Fibroblast of lung (primary cell): ENCODE measurements at regions not wholly inside any gene's neighbourhood (a gene's known extent, or its start where the extent isn't known, plus 50 kb on each side); places are given as distances from the start of the nearest gene placed in this dataset.

Experiments
- DNase-seq, 2 donors: peaks; one replicate each; pipeline versions ENCODE4 v3.0.0 to v3.0.0-alpha.2; 2010; ENCODE audit warnings: low read depth in 2 of 2
- H2AFZ ChIP-seq: 2 replicates; pipeline ENCODE4 v1.5.1; 2012; ENCODE audit warnings: low read length, control low read depth, inconsistent platforms
- H3K27ac ChIP-seq: 2 replicates; pipeline ENCODE4 v1.5.1; 2011; ENCODE audit warnings: low read length, control low read depth; ENCODE audit not compliant: insufficient read depth
- H3K27me3 ChIP-seq: 2 replicates; pipeline ENCODE4 v1.5.1; 2011; ENCODE audit warnings: mild to moderate bottlenecking, low read length; ENCODE audit not compliant: control insufficient read depth, insufficient read depth
- H3K36me3 ChIP-seq: 2 replicates; pipeline ENCODE4 v1.5.1; 2011; ENCODE audit warnings: low read length; ENCODE audit not compliant: control insufficient read depth, insufficient read depth
- H3K4me1 ChIP-seq: 2 replicates; pipeline ENCODE4 v1.5.1; 2011; ENCODE audit warnings: low read length; ENCODE audit not compliant: control insufficient read depth, insufficient read depth; ENCODE audit errors: extremely low read depth
- H3K4me2 ChIP-seq: 2 replicates; pipeline ENCODE4 v1.5.1; 2011; ENCODE audit warnings: low read length, control low read depth; ENCODE audit not compliant: insufficient read depth; ENCODE audit errors: extremely low read depth
- H3K4me3 ChIP-seq, 4 experiments: fragments of 200-600 bp in 1 of 4; sonication (generic) in 1 of 4; replicated peaks in 1 of 4; 2 replicates each; pipeline ENCODE4 v1.5.1; 2011 to 2016; ENCODE audit warnings: low read length in 4 of 4, low read depth in 3 of 4, mild to moderate bottlenecking in 3 of 4, control low read depth in 2 of 4, inconsistent platforms in 1 of 4, mixed read lengths in 1 of 4; ENCODE audit not compliant: insufficient read depth in 1 of 4; ENCODE audit errors: control extremely low read depth in 1 of 4
- H3K79me2 ChIP-seq: 2 replicates; pipeline ENCODE4 v1.5.1; 2012; ENCODE audit warnings: mild to moderate bottlenecking, low read length, inconsistent platforms; ENCODE audit not compliant: control insufficient read depth, insufficient read depth
- H3K9ac ChIP-seq: 2 replicates; pipeline ENCODE4 v1.5.1; 2011; ENCODE audit warnings: mild to moderate bottlenecking, low read length, control low read depth; ENCODE audit not compliant: insufficient read depth
- H3K9me3 ChIP-seq: 2 replicates; pipeline ENCODE4 v1.5.1; 2012; ENCODE audit warnings: low read depth, low read length; ENCODE audit not compliant: control insufficient read depth, insufficient read depth
- H4K20me1 ChIP-seq: 2 replicates; pipeline ENCODE4 v1.5.1; 2011; ENCODE audit warnings: low read length; ENCODE audit not compliant: control insufficient read depth, insufficient read depth; ENCODE audit errors: extremely low read depth
- CTCF ChIP-seq, 2 donors: IDR thresholded peaks in 1 of 2; conservative IDR thresholded peaks in 1 of 2; 1 replicate in 1 of 2; 2 replicates in 1 of 2; pipeline ENCODE4 v1.5.1; 2011 to 2012; ENCODE audit warnings: low read length in 2 of 2, control low read depth in 1 of 2, inconsistent platforms in 1 of 2, low read depth in 1 of 2, mild to moderate bottlenecking in 1 of 2
- EZH2 ChIP-seq: IDR thresholded peaks from 2 replicates; pipeline ENCODE4 v1.5.1; 2012; ENCODE audit warnings: low read length, control low read depth, mild to moderate bottlenecking; ENCODE audit errors: missing control alignments

GRCh38 chr10:43759216-43759615 is 110.5 kb upstream of the ZNF32 start:
- no peak for DNase-seq
- Histone ChIP-seq H3K4me3 (no peak overlapping the region), H3K79me2 (no peaks in the 10 kb centered on the region), H3K27me3 (no peaks in the 10 kb centered on the region), H3K36me3 (no peaks in the 10 kb centered on the region), H3K4me1 (no peaks in the 10 kb centered on the region), H3K9me3 (no peaks in the 10 kb centered on the region), H3K27ac (no peak overlapping the region), H3K9ac (no peak overlapping the region), H2AFZ (no peak overlapping the region), H4K20me1 (no peaks in the 10 kb centered on the region), H3K4me2 (no peak overlapping the region)
- no peak for TF ChIP-seq EZH2
- no peak for TF ChIP-seq CTCF (conservative IDR thresholded peaks at IDR 0.05 in 1 of 2, IDR thresholded peaks at IDR 0.05 in 1 of 2; ENCODE audit: low read depth in 1 of 2, low read length in 2 of 2)

- DNase-seq, result no peak
- no peaks in the 10 kb centered on the region for H3K27me3 ChIP-seq
- H3K9me3 ChIP-seq, result no peaks in the 10 kb centered on the region
- H2AFZ ChIP-seq, result no peak overlapping the region
- no peak overlapping the region for H3K4me2 ChIP-seq
- no peaks in the 10 kb centered on the region for H3K4me1 ChIP-seq
- H4K20me1 ChIP-seq, result no peaks in the 10 kb centered on the region
- no peak for TF ChIP-seq CTCF (conservative IDR thresholded peaks at IDR 0.05 in 1 of 2, IDR thresholded peaks at IDR 0.05 in 1 of 2; ENCODE audit: low read depth in 1 of 2, low read length in 2 of 2)
- TF ChIP-seq EZH2, result no peak
- H3K4me3 ChIP-seq, result no peak overlapping the region
- no peaks in the 10 kb centered on the region for H3K36me3 ChIP-seq
- no peaks in the 10 kb centered on the region for H3K79me2 ChIP-seq
- H3K27ac ChIP-seq, result no peak overlapping the region
- H3K9ac ChIP-seq, result no peak overlapping the region
These were observed 107.7 kb upstream of the ZNF32 start for GRCh38 chr10:43756341-43756740.

GRCh38 chr10:43754569-43755260 is 106.0 kb upstream of the ZNF32 start:
- Histone ChIP-seq H3K27ac (no peak overlapping the region), H2AFZ (no peak overlapping the region), H3K9ac (no peak overlapping the region), H3K79me2 (no peaks in the 10 kb centered on the region), H3K27me3 (no peaks in the 10 kb centered on the region), H3K9me3 (no peaks in the 10 kb centered on the region), H3K36me3 (no peaks in the 10 kb centered on the region), H4K20me1 (no peaks in the 10 kb centered on the region), H3K4me1 (no peaks in the 10 kb centered on the region), H3K4me3 (no peak overlapping the region), H3K4me2 (no peak overlapping the region)
- no peak for TF ChIP-seq EZH2
- no peak for TF ChIP-seq CTCF (conservative IDR thresholded peaks at IDR 0.05 in 1 of 2, IDR thresholded peaks at IDR 0.05 in 1 of 2; ENCODE audit: low read depth in 1 of 2, low read length in 2 of 2)
- DNase-seq, result no peak
